HG02610 (cell line): ENCODE measurements at regions not wholly inside any gene's neighbourhood (a gene's known extent, or its start where the extent isn't known, plus 50 kb on each side); places are given as distances from the start of the nearest gene placed in this dataset.
A peak's percentile ranks its signal among the peaks of the same experiment; 100 is the strongest.

ENCODE experiments used
- ATAC-seq: cut with Tn5 transposase; IDR thresholded peaks from one replicate; pipeline ENCODE4 v1.9.1; 2021; ENCODE audit warnings: mild to moderate bottlenecking, moderate library complexity; ENCODE audit not compliant: unreplicated experiment

- ATAC-seq, result no peak
Measured at GRCh38 chr9:105059252-105059651, 131.3 kb upstream of the ABCA1 start.

DNA sequence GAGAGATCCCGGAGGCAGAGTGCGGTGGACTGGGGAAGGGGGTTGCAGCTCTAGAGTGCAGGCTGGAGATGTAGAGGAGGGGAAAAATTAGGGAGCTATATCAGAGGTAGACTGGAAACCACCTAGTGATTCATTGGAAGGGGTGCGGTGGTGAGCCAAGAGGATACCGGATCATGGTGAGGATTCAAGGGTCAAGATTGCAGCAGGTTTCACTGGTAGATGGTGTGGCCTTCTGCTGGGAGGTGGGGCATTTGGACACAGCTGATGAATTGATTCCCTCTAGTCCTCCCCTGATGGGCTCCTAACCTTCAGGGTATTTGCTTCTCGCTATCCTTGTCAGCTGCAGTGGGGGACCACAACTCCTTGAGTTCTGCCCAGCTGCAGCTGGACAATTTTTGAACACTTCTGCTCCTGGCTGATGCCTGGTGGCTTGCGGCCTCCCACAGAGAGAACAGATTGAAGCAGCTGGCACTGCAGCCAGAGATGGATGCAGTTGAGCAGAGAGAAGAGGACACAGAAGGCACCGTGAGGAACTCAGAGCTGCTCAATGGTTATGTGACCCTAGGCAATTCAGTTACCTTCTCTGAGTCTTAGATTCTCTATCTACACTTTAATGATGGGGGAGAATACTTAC lies 134.4 kb upstream of the ABCA1 start:
- ATAC-seq, result no peak

GRCh38 chr9:105064248-105065097 lies 136.5 kb upstream of the ABCA1 start:
- peak; percentile 48 for ATAC-seq

DNA sequence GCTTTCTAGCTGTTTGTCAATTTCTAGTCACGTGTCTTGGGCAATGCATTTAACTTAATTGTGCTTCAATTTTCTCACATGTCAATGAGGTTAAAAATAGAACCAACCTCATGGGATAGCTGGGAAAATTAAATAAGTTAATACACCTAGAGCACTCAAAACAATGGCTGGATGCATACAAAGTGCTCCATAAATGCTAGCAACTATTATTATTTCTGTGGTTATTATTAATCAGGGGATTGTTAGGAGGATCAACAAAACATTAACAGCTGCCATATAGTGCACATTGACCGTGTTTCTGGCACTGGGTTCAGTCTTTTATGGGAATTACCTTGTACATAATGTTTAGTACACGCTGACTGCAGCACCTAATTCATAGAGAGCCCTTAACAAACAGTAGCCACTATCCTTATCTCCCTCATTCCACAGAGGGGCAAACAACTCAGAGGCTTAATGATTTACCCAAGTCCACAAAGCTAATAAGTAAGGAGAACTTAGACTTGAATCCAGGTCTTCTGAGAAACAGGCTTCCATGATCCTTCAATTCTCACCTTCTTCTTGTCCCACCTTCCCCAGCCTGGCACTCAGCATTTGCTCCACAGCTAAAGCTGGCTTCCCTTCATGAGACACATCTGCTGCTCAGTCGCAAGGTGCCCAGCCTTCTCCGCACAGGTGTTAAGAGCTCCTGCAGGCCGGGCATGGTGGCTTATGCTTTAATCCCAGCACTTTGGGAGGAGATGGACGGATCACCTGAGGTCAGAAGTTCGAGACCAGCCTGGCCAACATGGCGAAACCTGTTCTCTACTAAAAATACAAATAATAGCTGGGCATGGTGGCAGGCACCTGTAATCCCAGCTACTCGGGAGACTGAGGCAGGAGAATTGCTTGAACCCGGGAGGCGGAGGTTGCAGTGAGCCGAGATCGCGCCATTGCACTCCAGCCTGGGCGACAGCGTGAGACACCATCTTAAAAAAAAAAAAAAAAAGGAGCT lies 137.4 kb upstream of the ABCA1 start:
- no peak for ATAC-seq

- ATAC-seq, result no peak
Measured at GRCh38 chr9:105066275-105066865, 138.4 kb upstream of the ABCA1 start.

DNA sequence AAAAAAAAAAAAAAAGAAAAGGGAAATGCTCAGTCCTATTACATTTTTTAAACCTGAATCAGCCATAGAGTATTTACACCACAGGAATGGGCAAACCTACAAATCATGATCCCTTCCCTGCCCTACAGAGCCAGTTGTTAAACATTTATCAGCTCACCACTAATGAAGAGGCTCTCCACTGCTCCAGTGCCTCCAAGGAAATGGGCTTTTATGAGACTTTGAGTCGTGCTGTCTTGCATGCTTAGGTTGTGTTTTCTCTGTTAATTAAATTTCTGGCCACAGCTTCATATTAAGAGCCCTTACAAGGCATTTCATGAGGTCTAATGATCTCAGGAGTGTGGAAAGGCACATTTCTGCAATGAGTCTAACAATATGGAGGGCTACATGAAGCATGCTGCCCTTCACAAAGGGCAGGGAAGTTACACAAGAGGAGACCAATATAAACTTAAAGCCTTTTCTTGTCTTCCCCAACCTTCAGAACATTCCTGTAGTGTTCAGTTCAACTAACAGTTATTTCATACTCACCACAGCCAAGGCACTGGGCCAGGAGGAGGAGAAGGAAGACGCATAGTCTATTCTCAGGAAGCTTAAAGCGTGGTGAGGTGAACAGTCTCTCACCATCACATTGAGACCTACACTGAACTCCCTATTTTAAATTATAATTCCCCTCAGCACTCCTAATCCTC lies 140.1 kb upstream of the ABCA1 start:
- ATAC-seq, result no peak

DNA sequence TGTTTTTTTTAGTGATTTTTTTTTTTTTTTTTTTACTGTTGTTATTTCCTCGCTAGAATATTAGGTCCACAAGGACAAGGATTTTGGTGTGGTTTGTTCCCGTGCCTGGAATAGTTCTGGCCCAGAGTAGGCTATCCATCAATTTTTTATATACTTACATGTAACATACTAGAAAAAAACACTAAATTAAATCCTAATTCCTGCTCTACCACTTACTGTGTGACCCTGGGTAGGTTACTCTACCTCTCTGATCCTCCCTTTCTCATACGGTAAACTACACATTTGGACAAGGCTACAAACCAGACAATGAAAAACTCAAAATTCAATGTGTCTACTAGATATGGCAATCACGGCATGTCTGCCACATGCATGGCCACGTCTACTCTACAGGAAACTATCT lies 141.3 kb upstream of the ABCA1 start:
- no peak for ATAC-seq

- no peak for ATAC-seq
Measured at GRCh38 chr9:105069696-105070095, 141.7 kb upstream of the ABCA1 start.

- ATAC-seq, result no peak
Measured at GRCh38 chr9:105070176-105070575, 142.2 kb upstream of the ABCA1 start.

GRCh38 chr9:105072476-105072875 lies 144.5 kb upstream of the ABCA1 start:
- no peak for ATAC-seq

DNA sequence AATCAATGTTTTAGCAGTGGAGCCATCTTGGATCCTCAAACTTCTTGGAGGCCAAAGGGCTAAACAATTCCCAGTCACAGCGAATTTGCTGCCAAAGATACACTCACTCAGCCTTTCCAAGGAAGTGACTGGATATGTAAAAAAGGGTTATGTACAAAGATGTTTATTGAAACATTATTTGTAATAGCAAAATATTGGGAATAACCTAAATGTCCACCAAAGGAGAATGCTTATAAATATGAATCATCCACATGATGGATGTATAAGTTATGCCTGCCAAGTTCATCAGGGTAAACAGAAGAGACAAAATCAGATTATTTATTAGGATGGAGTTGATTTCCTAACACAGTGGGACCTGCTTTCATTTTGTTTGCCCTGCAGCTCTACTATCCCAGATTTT lies 145.2 kb upstream of the ABCA1 start:
- ATAC-seq, result no peak

GRCh38 chr9:105074491-105074890 lies 146.5 kb upstream of the ABCA1 start:
- no peak for ATAC-seq

DNA sequence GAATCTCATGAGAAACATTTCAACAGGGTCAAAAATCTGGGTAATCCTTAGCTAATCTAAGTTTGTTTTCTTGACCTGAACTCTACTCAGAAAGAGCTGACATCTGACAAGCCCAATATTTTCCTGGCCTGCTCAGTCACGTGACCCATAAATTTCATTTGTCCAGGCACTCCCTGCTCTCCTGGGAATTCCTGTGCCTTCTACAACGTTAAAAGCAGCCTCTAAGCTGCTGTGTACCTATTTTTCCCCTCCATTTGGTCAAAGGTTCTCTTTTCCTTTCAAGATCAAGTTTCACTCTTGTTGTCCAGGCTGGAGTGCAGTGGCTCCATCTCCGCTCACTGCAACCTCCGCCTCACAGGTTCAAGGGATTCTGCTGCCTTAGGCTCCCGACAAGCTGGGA lies 148.8 kb upstream of the ABCA1 start:
- ATAC-seq, result no peak

GRCh38 chr9:105079457-105079856 lies 151.5 kb upstream of the ABCA1 start:
- ATAC-seq, result no peak

DNA sequence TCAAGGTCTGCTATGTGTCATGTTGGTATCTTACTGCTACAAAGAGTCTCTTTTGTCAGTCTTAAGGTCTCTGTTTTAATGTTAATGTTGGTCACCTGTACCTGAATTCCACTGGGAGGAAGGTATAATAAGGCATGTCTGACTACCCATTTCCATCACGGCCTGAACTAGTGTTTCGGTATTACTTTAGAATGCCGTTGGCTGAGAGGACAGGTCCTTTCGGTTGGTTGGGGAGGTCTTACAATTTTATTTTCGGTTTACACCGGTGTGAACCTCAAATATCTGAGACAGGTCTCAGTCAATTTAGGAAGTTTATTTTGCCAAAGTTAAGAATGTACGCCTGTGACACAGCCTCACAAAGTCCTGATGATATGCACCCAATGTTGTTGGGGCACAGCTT lies 154.9 kb upstream of the ABCA1 start:
- no peak for ATAC-seq

DNA sequence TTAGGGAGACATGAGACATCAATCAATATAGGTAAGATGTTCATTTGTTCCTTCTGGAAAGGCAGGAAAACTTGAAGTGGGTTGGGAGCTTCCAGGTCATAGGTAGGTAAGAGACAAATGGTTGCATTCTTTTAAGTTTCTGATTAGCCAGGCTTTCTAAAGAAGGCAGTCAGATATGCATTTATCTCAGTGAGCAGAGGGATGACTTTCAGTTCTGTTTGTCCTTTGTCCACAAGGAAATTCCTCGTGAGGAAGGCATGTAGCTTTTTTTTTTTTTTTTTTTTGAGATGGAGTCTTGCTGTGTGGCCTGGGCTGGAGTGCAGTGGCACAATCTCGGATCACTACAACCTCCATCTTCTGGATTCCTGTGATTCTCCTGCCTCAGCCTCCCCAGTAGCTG lies 155.3 kb upstream of the ABCA1 start:
- ATAC-seq, result no peak

DNA sequence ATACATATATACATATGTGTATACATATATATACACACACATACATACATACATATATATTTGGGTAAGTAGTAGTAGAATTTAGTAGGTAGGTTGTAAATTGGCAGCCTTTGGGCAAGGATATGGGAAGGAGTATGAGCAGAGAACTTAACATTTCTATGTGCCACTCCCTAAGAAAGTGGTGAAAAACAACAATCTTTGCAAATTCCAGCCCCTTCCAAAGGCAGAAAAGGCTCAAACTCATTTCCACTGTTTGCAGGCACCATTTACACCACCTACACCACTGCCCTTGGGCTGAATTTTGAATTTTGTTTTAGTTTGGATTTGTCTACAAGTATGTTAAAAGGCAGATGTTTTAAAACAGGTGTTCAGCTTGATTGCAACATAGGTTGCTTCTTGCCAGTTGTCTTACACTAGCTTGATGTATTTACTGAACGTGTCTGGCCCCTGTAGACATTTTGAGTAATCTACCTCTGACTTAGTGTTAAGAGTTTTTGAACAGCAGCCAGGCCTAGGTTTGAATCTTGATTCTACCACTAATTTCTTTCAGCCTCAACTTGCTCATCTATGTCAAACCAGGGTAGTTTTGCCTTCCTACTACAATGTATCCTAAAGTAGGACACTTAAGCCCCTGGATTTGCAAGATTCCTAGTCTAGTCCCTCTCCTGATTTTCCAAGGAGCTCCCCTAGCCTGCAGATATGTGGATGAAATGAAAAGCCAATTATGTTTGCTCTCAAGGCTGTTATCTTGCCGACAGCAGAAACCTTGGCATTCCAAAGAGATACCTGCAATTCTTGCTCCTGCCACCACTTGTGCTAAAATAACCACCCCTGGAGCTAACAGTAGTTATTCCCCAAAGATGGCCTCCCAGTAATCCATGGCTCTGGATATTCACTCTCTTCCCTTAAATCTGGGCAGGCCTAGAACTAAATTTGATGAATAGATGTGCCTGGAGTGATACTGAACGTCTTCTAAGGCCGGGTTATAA lies 156.2 kb upstream of the SLC44A1 start:
- no peak for ATAC-seq

DNA sequence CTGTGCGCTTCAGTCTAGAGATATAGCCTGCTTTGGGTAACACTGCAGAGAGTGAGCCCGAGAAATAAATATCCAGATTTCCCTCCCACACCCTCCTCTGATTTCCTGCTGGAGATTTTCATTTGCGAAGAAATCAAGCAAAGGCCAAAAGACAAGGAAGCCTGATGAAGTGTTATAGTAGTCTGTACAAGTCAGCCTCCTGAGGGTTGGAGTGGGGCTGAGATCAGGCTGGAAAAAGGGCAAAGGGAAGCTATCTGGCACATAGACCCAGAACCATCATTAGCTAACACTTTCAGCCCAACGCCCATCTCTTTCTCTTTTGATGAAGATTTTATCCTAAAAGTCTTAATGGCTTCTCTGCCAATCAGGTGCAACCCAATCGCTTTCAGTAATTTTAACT lies 154.6 kb upstream of the SLC44A1 start:
- no peak for ATAC-seq

GRCh38 chr9:105091004-105091640 lies 153.3 kb upstream of the SLC44A1 start:
- ATAC-seq, result no peak
